ENCODE measurements at regions not wholly inside any gene's neighbourhood (a gene's known extent, or its start where the extent isn't known, plus 50 kb on each side); places are given as distances from the start of the nearest gene placed in this dataset.

DNA sequence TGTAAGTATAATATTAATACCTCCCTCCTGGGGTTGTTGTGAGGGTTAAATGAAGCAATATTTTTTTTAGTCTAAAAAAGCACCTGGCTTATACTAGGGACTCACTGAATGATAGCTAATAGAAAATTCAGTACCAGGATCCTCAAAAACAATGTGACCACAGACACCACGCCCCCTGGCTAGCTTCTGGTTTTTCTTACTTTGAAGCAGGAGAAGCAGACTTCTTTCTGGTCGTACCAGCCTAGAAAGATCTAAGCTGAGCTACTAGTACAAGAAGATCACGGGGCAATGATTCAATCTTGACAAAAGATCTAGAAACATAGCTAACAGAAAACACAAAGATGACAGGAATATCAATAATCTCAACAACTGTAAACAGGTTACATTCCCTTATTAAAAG lies 218.5 kb upstream of the SLC30A5 start:
- TF ChIP-seq, protein P1, sequence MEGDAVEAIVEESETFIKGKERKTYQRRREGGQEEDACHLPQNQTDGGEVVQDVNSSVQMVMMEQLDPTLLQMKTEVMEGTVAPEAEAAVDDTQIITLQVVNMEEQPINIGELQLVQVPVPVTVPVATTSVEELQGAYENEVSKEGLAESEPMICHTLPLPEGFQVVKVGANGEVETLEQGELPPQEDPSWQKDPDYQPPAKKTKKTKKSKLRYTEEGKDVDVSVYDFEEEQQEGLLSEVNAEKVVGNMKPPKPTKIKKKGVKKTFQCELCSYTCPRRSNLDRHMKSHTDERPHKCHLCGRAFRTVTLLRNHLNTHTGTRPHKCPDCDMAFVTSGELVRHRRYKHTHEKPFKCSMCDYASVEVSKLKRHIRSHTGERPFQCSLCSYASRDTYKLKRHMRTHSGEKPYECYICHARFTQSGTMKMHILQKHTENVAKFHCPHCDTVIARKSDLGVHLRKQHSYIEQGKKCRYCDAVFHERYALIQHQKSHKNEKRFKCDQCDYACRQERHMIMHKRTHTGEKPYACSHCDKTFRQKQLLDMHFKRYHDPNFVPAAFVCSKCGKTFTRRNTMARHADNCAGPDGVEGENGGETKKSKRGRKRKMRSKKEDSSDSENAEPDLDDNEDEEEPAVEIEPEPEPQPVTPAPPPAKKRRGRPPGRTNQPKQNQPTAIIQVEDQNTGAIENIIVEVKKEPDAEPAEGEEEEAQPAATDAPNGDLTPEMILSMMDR (IDR thresholded peaks at IDR 0.05; ENCODE audit: low read depth, low read length), result no peak
- TF ChIP-seq, protein P2, sequence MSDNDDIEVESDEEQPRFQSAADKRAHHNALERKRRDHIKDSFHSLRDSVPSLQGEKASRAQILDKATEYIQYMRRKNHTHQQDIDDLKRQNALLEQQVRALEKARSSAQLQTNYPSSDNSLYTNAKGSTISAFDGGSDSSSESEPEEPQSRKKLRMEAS (IDR thresholded peaks at IDR 0.05; ENCODE audit: low read depth, low read length), result no peak
- TF ChIP-seq POLR2A (IDR thresholded peaks at IDR 0.05; ENCODE audit: extremely low read depth, insufficient read length) (no peak), MYC (IDR thresholded peaks at IDR 0.05; ENCODE audit: low read depth, low read length) (no peak)
